Keratinocyte (primary cell): ENCODE measurements at regions not wholly inside any gene's neighbourhood (a gene's known extent, or its start where the extent isn't known, plus 50 kb on each side); places are given as distances from the start of the nearest gene placed in this dataset.

Experiments used
- CTCF ChIP-seq, 3 experiments: IDR thresholded peaks in 1 of 3; conservative IDR thresholded peaks in 1 of 3; optimal IDR thresholded peaks in 1 of 3; 2 replicates in 2 of 3; 3 replicates in 1 of 3; pipeline versions ENCODE3 to v1.5.1; 2011; ENCODE audit warnings: low read length in 3 of 3, mild to moderate bottlenecking in 3 of 3, moderate library complexity in 2 of 3, control low read depth in 1 of 3, inconsistent platforms in 1 of 3; ENCODE audit not compliant: insufficient read depth in 2 of 3; ENCODE audit errors: extremely low read depth in 1 of 3
- EZH2 ChIP-seq: IDR thresholded peaks from one replicate; pipeline ENCODE4 v1.6.1; 2012; ENCODE audit warnings: inconsistent platforms, mild to moderate bottlenecking, low read length, moderate library complexity

GRCh38 chr4:173704201-173704600 lies 174.2 kb upstream of the HAND2 start:
- TF ChIP-seq CTCF (optimal IDR thresholded peaks at IDR 0.05 in 1 of 3, IDR thresholded peaks at IDR 0.05 in 1 of 3, conservative IDR thresholded peaks at IDR 0.05 in 1 of 3; ENCODE audit: extremely low read depth in 1 of 3, insufficient read depth in 2 of 3, low read length in 3 of 3) (no peak), EZH2 (no peak)
